Ishikawa (cell line): ENCODE measurements at regions not wholly inside any gene's neighbourhood (a gene's known extent, or its start where the extent isn't known, plus 50 kb on each side); places are given as distances from the start of the nearest gene placed in this dataset.

ENCODE experiments used
- EGR1 ChIP-seq: IDR thresholded peaks from 2 replicates; pipeline ENCODE4 v1.6.1; 2012
- FOXM1 ChIP-seq: IDR thresholded peaks from 2 replicates; pipeline ENCODE4 v1.6.1; 2012; ENCODE audit warnings: low read depth, borderline replicate concordance
- YY1 ChIP-seq: IDR thresholded peaks from 2 replicates; pipeline ENCODE4 v1.6.1; 2012; ENCODE audit warnings: low read depth

GRCh38 chr1:201774224-201774982 is 54.6 kb upstream of the IPO9 start:
- no peak for TF ChIP-seq YY1
- TF ChIP-seq FOXM1 = no peak
- TF ChIP-seq EGR1 = no peak
